HCT116 (cell line): ENCODE measurements at regions not wholly inside any gene's neighbourhood (a gene's known extent, or its start where the extent isn't known, plus 50 kb on each side); places are given as distances from the start of the nearest gene placed in this dataset.
A peak's percentile ranks its signal among the peaks of the same experiment; 100 is the strongest.

Experiments
- ATAC-seq: fragments of 200-7000 bp; cut with Tn5 transposase; 2 replicates; pipeline ENCODE4 v1.9.1; 2020; ENCODE audit warnings: mild to moderate bottlenecking, moderate library complexity
- BruUV-seq: library from RNA; stranded (reverse); fragments of 400-500 nt; replicated peaks from 2 replicates; lab custom pipeline; 2021; lab: Mats Ljungman, UMichigan
- CTCF ChIA-PET: fragments of 300-600 bp; sonication (Branson Sonifier 250); formaldehyde crosslinking; loops from one replicate; lab custom pipeline; 2021; ENCODE audit warnings: antibody characterized with exemption; lab: Charles Lee
- POLR2A ChIA-PET: fragments of 300-600, 350-600 bp; sonication (Branson Sonifier 250); formaldehyde crosslinking; loops from one replicate; lab custom pipeline; 2021; ENCODE audit warnings: antibody characterized with exemption; lab: Charles Lee
- RAD21 ChIA-PET, 2 experiments: fragments of 300-600 bp; sonication (Branson Sonifier 250); formaldehyde crosslinking; loops; one replicate each; lab custom pipeline; 2023; ENCODE audit warnings: low total read pairs in 2 of 2; ENCODE audit not compliant: uncharacterized antibody in 2 of 2, unreplicated experiment in 2 of 2, low non-redundant PET in 1 of 2; lab: Charles Lee
- DNase-seq: peaks from one replicate; pipeline ENCODE4 v3.0.0-alpha.2; 2010; ENCODE audit warnings: low read depth, low spot score
- H2AFZ ChIP-seq: fragments of 200-600 bp; shearing (Covaris generic), sonication (generic); 2 replicates; pipeline ENCODE4 v1.6.1; 2017; ENCODE audit warnings: low read depth, mixed run types, mixed read lengths, antibody characterized with exemption, low read length; ENCODE audit not compliant: poor library complexity, severe bottlenecking
- H3K27ac ChIP-seq: 2 replicates; pipeline ENCODE4 v1.5.1; 2012; ENCODE audit warnings: low read depth, low read length
- H3K27me3 ChIP-seq: fragments of 200-600 bp; sonication (generic); 2 replicates; pipeline ENCODE4 v1.6.1; 2016; ENCODE audit warnings: mixed run types, low read length, mixed read lengths; ENCODE audit not compliant: insufficient read depth
- H3K36me3 ChIP-seq, 2 experiments: fragments of 200-500 bp in 1 of 2; fragments of 200-600 bp in 1 of 2; sonication (Bioruptor generic) in 1 of 2; sonication (generic) in 1 of 2; 2 replicates each; pipeline versions ENCODE4 v1.5.1 to v1.6.1; 2014 to 2016; ENCODE audit warnings: low read length in 2 of 2, inconsistent platforms in 1 of 2, mixed read lengths in 1 of 2, mixed run types in 1 of 2; ENCODE audit not compliant: insufficient read depth in 2 of 2, control insufficient read depth in 1 of 2
- H3K4me1 ChIP-seq, 2 experiments: fragments of 200-600 bp in 1 of 2; sonication (generic) in 1 of 2; 2 replicates each; pipeline versions ENCODE4 v1.5.1 to v1.6.1; 2012 to 2017; ENCODE audit warnings: low read length in 2 of 2, inconsistent platforms in 1 of 2, mild to moderate bottlenecking in 1 of 2, mixed read lengths in 1 of 2, mixed run types in 1 of 2, moderate library complexity in 1 of 2; ENCODE audit not compliant: insufficient read depth in 2 of 2, control insufficient read depth in 1 of 2
- H3K4me2 ChIP-seq: fragments of 200-600 bp; sonication (generic); 2 replicates; pipeline ENCODE4 v1.6.1; 2017; ENCODE audit warnings: mixed run types, low read length, mixed read lengths
- H3K4me3 ChIP-seq, 2 experiments: fragments of 200-600 bp in 1 of 2; sonication (generic) in 1 of 2; replicated peaks in 1 of 2; 2 replicates each; pipeline ENCODE4 v1.5.1; 2011 to 2016; ENCODE audit warnings: low read length in 2 of 2, control low read depth in 1 of 2, low read depth in 1 of 2, mild to moderate bottlenecking in 1 of 2, mixed read lengths in 1 of 2, mixed run types in 1 of 2
- H3K79me2 ChIP-seq: fragments of 200-600 bp; sonication (generic); 2 replicates; pipeline ENCODE4 v1.6.1; 2017; ENCODE audit warnings: mild to moderate bottlenecking, mixed run types, low read length, moderate library complexity, mixed read lengths; ENCODE audit not compliant: insufficient read depth
- H3K9ac ChIP-seq: fragments of 200-600 bp; sonication (generic); 2 replicates; pipeline ENCODE4 v1.6.1; 2016; ENCODE audit warnings: low read length, mixed read lengths
- H3K9me2 ChIP-seq: fragments of 200-600 bp; sonication (generic), shearing (Covaris generic); 2 replicates; pipeline ENCODE4 v1.6.1; 2017; ENCODE audit warnings: mixed run types, mild to moderate bottlenecking, moderate library complexity; ENCODE audit not compliant: insufficient read depth
- H3K9me3 ChIP-seq, 2 experiments: fragments of 200-500 bp in 1 of 2; fragments of 200-600 bp in 1 of 2; sonication (Bioruptor generic) in 1 of 2; sonication (generic) in 1 of 2; 2 replicates each; pipeline ENCODE4 v1.6.1; 2014 to 2017; ENCODE audit warnings: low read length in 2 of 2, mixed read lengths in 2 of 2, inconsistent platforms in 1 of 2, low read depth in 1 of 2, mild to moderate bottlenecking in 1 of 2, mixed run types in 1 of 2, moderate library complexity in 1 of 2; ENCODE audit not compliant: control insufficient read depth in 1 of 2, insufficient read depth in 1 of 2
- H4K20me1 ChIP-seq: fragments of 200-600 bp; sonication (generic), shearing (Covaris generic); 2 replicates; pipeline ENCODE4 v1.6.1; 2017; ENCODE audit warnings: mixed run types, mild to moderate bottlenecking, moderate library complexity; ENCODE audit not compliant: insufficient read depth
- CBX3 ChIP-seq: IDR thresholded peaks from 2 replicates; pipeline ENCODE4 v1.6.1; 2012; ENCODE audit warnings: low read depth
- CEBPB ChIP-seq: IDR thresholded peaks from 2 replicates; pipeline ENCODE4 v1.6.1; 2012; ENCODE audit warnings: low read depth
- ELF1 ChIP-seq: IDR thresholded peaks from 2 replicates; pipeline ENCODE4 v1.6.1; 2012; ENCODE audit warnings: low read depth, borderline replicate concordance
- EZH2phosphoT487 ChIP-seq: fragments of 200-600 bp; IDR thresholded peaks from 2 replicates; pipeline ENCODE4 v1.6.1; 2018; ENCODE audit warnings: antibody characterized with exemption, borderline replicate concordance
- SIN3A ChIP-seq: IDR thresholded peaks from 2 replicates; pipeline ENCODE4 v1.6.1; 2012; ENCODE audit warnings: low read depth
- ZFX ChIP-seq: fragments of 450-650 bp; IDR thresholded peaks from 2 replicates; pipeline ENCODE4 v1.6.1; 2017
- ZNF274 ChIP-seq: fragments of 200-500 bp; sonication (Bioruptor generic); IDR thresholded peaks from 2 replicates; pipeline ENCODE4 v1.6.1; 2014; ENCODE audit warnings: mild to moderate bottlenecking, low read depth, low read length, inconsistent platforms
- intact Hi-C: fragments of 100-400 bp; cut with micrococcal nuclease; formaldehyde crosslinking; loops from 2 replicates; pipeline ENCODE4 v1.10.0; 2022
- TF ChIP-seq, protein P1 (sequence below): IDR thresholded peaks from 2 replicates; pipeline ENCODE4 v1.6.1; 2012; ENCODE audit warnings: low read depth

DNA sequence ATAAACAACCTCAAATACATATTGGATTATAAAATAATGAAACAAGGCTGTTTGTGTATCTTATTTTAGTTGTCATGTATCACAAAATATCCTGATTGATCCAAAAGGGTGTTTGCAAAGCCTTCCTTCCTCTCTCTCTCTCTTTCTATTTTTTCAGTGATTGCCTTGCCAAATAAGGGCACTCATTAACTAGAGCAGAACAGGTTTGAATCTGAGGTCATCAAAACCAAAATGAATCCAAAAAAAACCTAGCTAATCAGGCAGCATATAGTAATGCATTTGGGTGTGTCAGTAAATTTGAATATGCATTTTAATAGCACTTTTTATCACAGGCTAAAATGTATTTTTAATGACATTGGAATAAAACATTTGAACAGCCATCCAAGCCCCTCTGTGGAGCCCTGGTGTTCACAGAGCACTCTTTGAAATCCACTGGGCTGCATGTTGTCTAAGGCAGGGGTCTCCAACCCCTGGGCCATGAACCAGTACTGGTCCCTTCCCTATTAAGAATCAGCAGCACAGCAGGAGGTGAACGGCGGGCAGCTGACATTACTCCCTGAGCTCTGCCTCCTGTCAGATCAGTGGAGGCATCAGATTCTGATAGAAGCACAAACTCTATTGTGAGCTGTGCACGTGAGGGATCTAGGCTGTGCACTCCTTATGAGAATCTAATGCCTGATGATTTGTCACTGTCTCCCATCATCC is 171.8 kb upstream of the RAI14 start:
- POLR2A ChIA-PET = no interaction called here
- DNase-seq = no peak
- Histone ChIP-seq H3K36me3 (no peaks in the 10 kb centered on the region), H3K4me1 (no peaks in the 10 kb centered on the region), H3K9ac (no peak overlapping the region), H3K9me2 (no peaks in the 10 kb centered on the region), H3K9me3 (no peaks in the 10 kb centered on the region), H2AFZ (no peak overlapping the region), H4K20me1 (no peaks in the 10 kb centered on the region), H3K4me3 (no peak overlapping the region), H3K27ac (no peak overlapping the region), H3K4me2 (no peak overlapping the region), H3K79me2 (no peaks in the 10 kb centered on the region), H3K27me3 (0 out of 2 replicates have a peak, but pooled peaks cover 6% of the 10 kb centered on the region)
- intact Hi-C loops = no loop called here
- no TSS peak for BruUV-seq
- CTCF ChIA-PET = interaction anchor here (1.2 kb wide), 1 partner anchor 519 kb away, joined by 3 read pairs; no protein-coding TSS in a partner anchor
- RAD21 ChIA-PET = no interaction called here
- TF ChIP-seq EZH2phosphoT487 (no peak), SIN3A (no peak), ELF1 (no peak), ZNF274 (no peak), ZFX (no peak)
- ATAC-seq = no peak

DNA sequence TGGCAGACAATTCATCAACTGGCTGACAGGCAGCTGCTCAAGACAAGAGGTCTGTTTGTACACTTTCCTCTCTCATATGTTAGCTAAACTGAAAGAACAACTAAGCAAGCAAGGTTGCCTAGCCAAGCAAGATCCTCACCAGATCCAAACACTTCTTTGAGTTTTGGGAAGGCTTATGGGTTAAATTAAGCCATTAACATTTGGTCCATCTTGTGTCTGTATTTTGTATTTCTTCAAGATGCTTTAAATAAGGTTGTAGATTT is 170.4 kb upstream of the RAI14 start:
- Histone ChIP-seq H3K9me2 (no peaks in the 10 kb centered on the region), H4K20me1 (no peaks in the 10 kb centered on the region), H3K4me3 (no peak overlapping the region), H3K27ac (no peak overlapping the region), H2AFZ (peak overlapping the region; percentile 1), H3K27me3 (0 out of 2 replicates have a peak, but pooled peaks cover 6% of the 10 kb centered on the region), H3K79me2 (no peaks in the 10 kb centered on the region), H3K36me3 (no peaks in the 10 kb centered on the region), H3K9me3 (no peaks in the 10 kb centered on the region)
- intact Hi-C loops = loop anchor here (1.0 kb wide), 2 partner anchors 413 to 518 kb away; no protein-coding TSS in a partner anchor
- no TSS peak for BruUV-seq
- POLR2A ChIA-PET = no interaction called here
- no peak for DNase-seq
- CTCF ChIA-PET = interaction anchor here (0.6 to 2.1 kb wide), 13 partner anchors 9 to 518 kb away, joined by 3 to 16 read pairs (median 4); partner anchors contain the start of gene RAD1
- ATAC-seq = no peak
- TF ChIP-seq CEBPB (no peak), CBX3 (no peak)
- TF ChIP-seq, protein P1, sequence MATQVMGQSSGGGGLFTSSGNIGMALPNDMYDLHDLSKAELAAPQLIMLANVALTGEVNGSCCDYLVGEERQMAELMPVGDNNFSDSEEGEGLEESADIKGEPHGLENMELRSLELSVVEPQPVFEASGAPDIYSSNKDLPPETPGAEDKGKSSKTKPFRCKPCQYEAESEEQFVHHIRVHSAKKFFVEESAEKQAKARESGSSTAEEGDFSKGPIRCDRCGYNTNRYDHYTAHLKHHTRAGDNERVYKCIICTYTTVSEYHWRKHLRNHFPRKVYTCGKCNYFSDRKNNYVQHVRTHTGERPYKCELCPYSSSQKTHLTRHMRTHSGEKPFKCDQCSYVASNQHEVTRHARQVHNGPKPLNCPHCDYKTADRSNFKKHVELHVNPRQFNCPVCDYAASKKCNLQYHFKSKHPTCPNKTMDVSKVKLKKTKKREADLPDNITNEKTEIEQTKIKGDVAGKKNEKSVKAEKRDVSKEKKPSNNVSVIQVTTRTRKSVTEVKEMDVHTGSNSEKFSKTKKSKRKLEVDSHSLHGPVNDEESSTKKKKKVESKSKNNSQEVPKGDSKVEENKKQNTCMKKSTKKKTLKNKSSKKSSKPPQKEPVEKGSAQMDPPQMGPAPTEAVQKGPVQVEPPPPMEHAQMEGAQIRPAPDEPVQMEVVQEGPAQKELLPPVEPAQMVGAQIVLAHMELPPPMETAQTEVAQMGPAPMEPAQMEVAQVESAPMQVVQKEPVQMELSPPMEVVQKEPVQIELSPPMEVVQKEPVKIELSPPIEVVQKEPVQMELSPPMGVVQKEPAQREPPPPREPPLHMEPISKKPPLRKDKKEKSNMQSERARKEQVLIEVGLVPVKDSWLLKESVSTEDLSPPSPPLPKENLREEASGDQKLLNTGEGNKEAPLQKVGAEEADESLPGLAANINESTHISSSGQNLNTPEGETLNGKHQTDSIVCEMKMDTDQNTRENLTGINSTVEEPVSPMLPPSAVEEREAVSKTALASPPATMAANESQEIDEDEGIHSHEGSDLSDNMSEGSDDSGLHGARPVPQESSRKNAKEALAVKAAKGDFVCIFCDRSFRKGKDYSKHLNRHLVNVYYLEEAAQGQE = no peak
- TF ChIP-seq, all 23 proteins: peak for 0
- H3K4me2 ChIP-seq = no peak overlapping the region
- no peaks in the 10 kb centered on the region for H3K4me1 ChIP-seq
- H3K9ac ChIP-seq = no peak overlapping the region
- RAD21 ChIA-PET = interaction anchor here (1.1 to 1.6 kb wide), 2 partner anchors 413 kb away, joined by 4 to 5 read pairs; no protein-coding TSS in a partner anchor
